AG09319 (cell line): ENCODE measurements at regions not wholly inside any gene's neighbourhood (a gene's known extent, or its start where the extent isn't known, plus 50 kb on each side); places are given as distances from the start of the nearest gene placed in this dataset.

ENCODE experiments used
- DNase-seq: peaks from one replicate; pipeline ENCODE4 v3.0.0-alpha.2; 2010; ENCODE audit warnings: low read depth; ENCODE audit errors: extremely low read depth
- CTCF ChIP-seq: IDR thresholded peaks from 2 replicates; pipeline ENCODE4 v1.5.1; 2011; ENCODE audit warnings: low read depth, mild to moderate bottlenecking, inconsistent platforms, low read length, moderate library complexity

- TF ChIP-seq CTCF: no peak
- no peak for DNase-seq
Observed at GRCh38 chr3:117411971-117412370, 702.4 kb downstream of the TUSC7 start.

GRCh38 chr3:117417411-117417810, 707.8 kb downstream of the TUSC7 start:
- DNase-seq: no peak
- TF ChIP-seq CTCF: no peak

GRCh38 chr3:117427081-117427480, 717.5 kb downstream of the TUSC7 start:
- DNase-seq: no peak
- TF ChIP-seq CTCF: no peak

- DNase-seq: no peak
- no peak for TF ChIP-seq CTCF
Observed at GRCh38 chr3:117433427-117433826, 723.8 kb downstream of the TUSC7 start.

GRCh38 chr3:117434661-117435412, 725.3 kb downstream of the TUSC7 start:
- DNase-seq: no peak
- TF ChIP-seq CTCF: no peak

- no peak for DNase-seq
- TF ChIP-seq CTCF: no peak
Observed at GRCh38 chr3:117435506-117435905, 725.9 kb downstream of the TUSC7 start.

- peak; percentile 27 for TF ChIP-seq CTCF
- DNase-seq: no peak
Observed at GRCh38 chr3:117439812-117440211, 730.2 kb downstream of the TUSC7 start.
